Thyroid gland (tissue), 4 donors: ENCODE measurements at regions not wholly inside any gene's neighbourhood (a gene's known extent, or its start where the extent isn't known, plus 50 kb on each side); places are given as distances from the start of the nearest gene placed in this dataset.

Experiments used
- DNase-seq, 2 donors: peaks; one replicate each; pipeline ENCODE4 v3.0.0-alpha.2; 2019
- H3K27ac ChIP-seq, 3 donors: fragments of 200-600 bp; sonication (generic); 1 replicate in 2 of 3; 2 replicates in 1 of 3; pipeline ENCODE4 v1.5.1; 2016 to 2019; ENCODE audit warnings: mild to moderate bottlenecking in 1 of 3, moderate library complexity in 1 of 3
- H3K27me3 ChIP-seq: fragments of 200-600 bp; sonication (generic); one replicate; pipeline ENCODE4 v1.5.1; 2019
- H3K36me3 ChIP-seq, 2 donors: fragments of 200-600 bp; sonication (generic); one replicate each; pipeline ENCODE4 v1.5.1; 2016 to 2019
- H3K4me1 ChIP-seq, 2 donors: fragments of 200-600 bp; sonication (generic); one replicate each; pipeline ENCODE4 v1.5.1; 2017 to 2019
- H3K4me3 ChIP-seq, 3 donors: fragments of 200-600 bp; sonication (generic); replicated peaks in 1 of 3; 1 replicate in 2 of 3; 2 replicates in 1 of 3; pipeline ENCODE4 v1.5.1; 2016; ENCODE audit warnings: mild to moderate bottlenecking in 1 of 3
- H3K9me3 ChIP-seq: fragments of 200-600 bp; sonication (generic); one replicate; pipeline ENCODE4 v1.5.1; 2017
- CTCF ChIP-seq, 6 experiments: fragments of 200-600 bp in 3 of 6; fragments of 450-650 bp in 3 of 6; sonication (generic) in 3 of 6; IDR thresholded peaks; one replicate each; pipeline ENCODE4 v1.5.1; 2016 to 2019; ENCODE audit warnings: antibody characterized with exemption in 6 of 6, mild to moderate bottlenecking in 2 of 6, inconsistent platforms in 1 of 6, moderate library complexity in 1 of 6
- POLR2A ChIP-seq, 2 donors: fragments of 450-650 bp; IDR thresholded peaks; one replicate each; pipeline ENCODE4 v1.6.1; 2017; ENCODE audit warnings: antibody characterized with exemption in 2 of 2, mild to moderate bottlenecking in 2 of 2, moderate library complexity in 1 of 2
- WGBS, 2 donors: methylation state at CpG; one replicate each; pipeline ENCODE4 v1.1.5; 2017; 5-methylcytosine and 5-hydroxymethylcytosine counted together
- intact Hi-C: fragments of 100-400 bp; cut with DNase I; formaldehyde crosslinking; loops from one replicate; pipeline ENCODE4 v1.15.1; 2023

- H3K27ac ChIP-seq: no peak overlapping the region
- no peaks in the 10 kb centered on the region for H3K9me3 ChIP-seq
- TF ChIP-seq CTCF (IDR thresholded peaks at IDR 0.05) (no peak), POLR2A (IDR thresholded peaks at IDR 0.05) (no peak)
- intact Hi-C loops: no loop called here
- H3K4me3 ChIP-seq: no peak overlapping the region
- 92 to 94% methylated on average over 4 of the region's 4 CpGs for WGBS, 2 donors
- H3K4me1 ChIP-seq: no peaks in the 10 kb centered on the region
- H3K36me3 ChIP-seq: no peaks in the 10 kb centered on the region
- no peaks in the 10 kb centered on the region for H3K27me3 ChIP-seq
- DNase-seq: no peak
These were observed 110.9 kb upstream of the THRB start for GRCh38 chr3:24605511-24606028.

- Histone ChIP-seq H3K4me1 (no peaks in the 10 kb centered on the region), H3K36me3 (no peaks in the 10 kb centered on the region), H3K27ac (no peak overlapping the region), H3K9me3 (no peaks in the 10 kb centered on the region), H3K4me3 (no peak overlapping the region), H3K27me3 (no peaks in the 10 kb centered on the region)
- intact Hi-C loops: no loop called here
- DNase-seq: no peak
- no peak for TF ChIP-seq CTCF (IDR thresholded peaks at IDR 0.05)
- no peak for TF ChIP-seq POLR2A (IDR thresholded peaks at IDR 0.05)
These were observed 112.6 kb upstream of the THRB start for GRCh38 chr3:24607281-24607680.

GRCh38 chr3:24608701-24609390, 114.2 kb upstream of the THRB start:
- Histone ChIP-seq H3K4me1 (no peaks in the 10 kb centered on the region), H3K27me3 (no peaks in the 10 kb centered on the region), H3K4me3 (no peak overlapping the region), H3K36me3 (no peaks in the 10 kb centered on the region), H3K27ac (no peak overlapping the region), H3K9me3 (no peaks in the 10 kb centered on the region)
- 54 to 79% methylated on average over 3 of the region's 3 CpGs for WGBS, 2 donors
- no peak for DNase-seq
- TF ChIP-seq CTCF (IDR thresholded peaks at IDR 0.05) (no peak), POLR2A (IDR thresholded peaks at IDR 0.05) (no peak)
- intact Hi-C loops: no loop called here

DNA sequence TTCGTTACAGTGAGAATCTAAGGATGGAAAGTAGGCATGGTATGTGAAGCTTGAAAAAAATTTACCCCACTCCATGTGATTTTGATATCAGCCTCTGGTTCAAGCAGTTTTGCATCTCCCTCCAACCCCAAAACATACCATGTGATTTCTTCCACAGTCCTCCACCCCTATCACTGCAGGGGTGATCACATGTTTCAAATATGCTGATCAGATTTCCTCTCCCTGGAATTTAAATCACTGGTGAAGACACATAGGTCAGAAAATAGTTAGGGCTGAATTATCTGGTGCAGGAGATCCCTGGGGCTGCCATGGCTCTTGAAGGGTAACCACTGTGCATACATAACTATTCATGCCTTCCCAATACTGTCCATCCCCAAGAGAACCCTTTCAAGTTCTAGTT, 119.7 kb upstream of the THRB start:
- Histone ChIP-seq H3K27ac (no peak overlapping the region), H3K36me3 (no peaks in the 10 kb centered on the region), H3K4me1 (no peaks in the 10 kb centered on the region), H3K9me3 (no peaks in the 10 kb centered on the region), H3K27me3 (peaks cover 4% of the 10 kb centered on the region), H3K4me3 (no peak overlapping the region)
- TF ChIP-seq POLR2A (IDR thresholded peaks at IDR 0.05): no peak
- TF ChIP-seq CTCF (IDR thresholded peaks at IDR 0.05): no peak
- DNase-seq: no peak
- intact Hi-C loops: no loop called here
- WGBS, 2 donors: 93 to 95% methylated on average over 1 of the region's 1 CpG

GRCh38 chr3:24615177-24615576, 120.5 kb upstream of the THRB start:
- Histone ChIP-seq H3K27ac (no peak overlapping the region), H3K27me3 (peaks cover 4% of the 10 kb centered on the region), H3K4me1 (no peaks in the 10 kb centered on the region), H3K36me3 (no peaks in the 10 kb centered on the region), H3K4me3 (no peak overlapping the region), H3K9me3 (no peaks in the 10 kb centered on the region)
- DNase-seq: no peak
- WGBS, 2 donors: 84 to 87% methylated on average over 2 of the region's 2 CpGs
- no peak for TF ChIP-seq POLR2A (IDR thresholded peaks at IDR 0.05)
- no peak for TF ChIP-seq CTCF (IDR thresholded peaks at IDR 0.05)
- intact Hi-C loops: no loop called here
